NOMO-1 treated with DMSO at 0.1 percent for 48 hours (cell line): ENCODE measurements at regions not wholly inside any gene's neighbourhood (a gene's known extent, or its start where the extent isn't known, plus 50 kb on each side); places are given as distances from the start of the nearest gene placed in this dataset.
"Not testable (repeated sequence)": the region's sequence is repeated elsewhere in the genome, so short reads cannot be mapped to it uniquely, and the experiment has no call there.

ENCODE experiments used
- DNase-seq: peaks from one replicate; lab custom pipeline; 2025; ENCODE audit not compliant: unreplicated experiment; lab: John Stamatoyannopoulos, UW

- DNase-seq = no peak
These were observed 128.0 kb upstream of the TACR1 start for GRCh38 chr2:75327334-75327733.

DNA sequence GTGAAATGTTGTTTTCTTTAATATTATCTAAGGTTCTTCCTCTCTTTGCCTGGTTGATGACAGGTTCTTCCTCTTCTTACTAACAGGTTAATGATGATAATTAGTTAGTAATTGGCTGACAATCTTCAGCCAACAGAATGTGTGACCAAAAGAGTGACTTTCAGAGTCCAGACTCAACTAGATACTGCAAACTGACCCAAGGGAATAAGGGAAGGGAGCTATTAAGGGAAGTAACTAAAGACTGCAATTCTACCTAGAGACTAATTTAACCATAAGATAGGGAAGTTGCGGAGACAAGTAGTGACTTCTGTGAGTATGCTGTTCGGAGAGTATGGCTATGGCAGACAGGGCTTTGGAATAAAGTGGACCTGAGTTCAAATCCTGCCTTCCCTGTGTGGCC lies 127.3 kb upstream of the TACR1 start:
- no peak for DNase-seq

- no peak for DNase-seq
These were observed 126.3 kb upstream of the TACR1 start for GRCh38 chr2:75325594-75325993.

GRCh38 chr2:75324861-75325284 lies 125.6 kb upstream of the TACR1 start:
- DNase-seq = no peak

GRCh38 chr2:75324141-75324540 lies 124.8 kb upstream of the TACR1 start:
- no peak for DNase-seq

GRCh38 chr2:75321599-75321922 lies 122.2 kb upstream of the TACR1 start:
- DNase-seq = no peak

- DNase-seq = no peak
These were observed 121.7 kb upstream of the TACR1 start for GRCh38 chr2:75320898-75321598.

DNA sequence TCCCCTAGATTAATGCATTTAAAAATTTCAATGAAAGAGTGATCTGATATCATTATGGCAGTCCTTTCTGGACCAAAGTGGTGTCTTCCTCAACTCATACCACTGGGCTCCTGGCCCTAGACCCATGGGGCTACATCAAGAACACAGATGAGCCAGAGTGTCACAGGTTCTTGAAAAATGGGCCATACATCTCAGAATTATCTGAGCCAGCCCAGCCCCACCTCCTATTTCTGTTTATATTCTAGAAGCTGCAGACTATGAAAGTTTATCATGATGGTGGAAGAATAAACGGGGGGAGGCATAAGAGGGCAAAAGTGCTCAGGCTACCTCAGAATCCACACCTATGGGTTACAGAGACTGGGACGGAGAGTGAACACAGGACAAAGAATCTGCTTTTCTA lies 120.6 kb upstream of the TACR1 start:
- DNase-seq = no peak

GRCh38 chr2:75317802-75318201 lies 118.5 kb upstream of the TACR1 start:
- DNase-seq = no peak

- DNase-seq = no peak
These were observed 118.0 kb upstream of the TACR1 start for GRCh38 chr2:75317316-75317715.

- no peak for DNase-seq
These were observed 116.1 kb upstream of the TACR1 start for GRCh38 chr2:75315436-75315835.

DNA sequence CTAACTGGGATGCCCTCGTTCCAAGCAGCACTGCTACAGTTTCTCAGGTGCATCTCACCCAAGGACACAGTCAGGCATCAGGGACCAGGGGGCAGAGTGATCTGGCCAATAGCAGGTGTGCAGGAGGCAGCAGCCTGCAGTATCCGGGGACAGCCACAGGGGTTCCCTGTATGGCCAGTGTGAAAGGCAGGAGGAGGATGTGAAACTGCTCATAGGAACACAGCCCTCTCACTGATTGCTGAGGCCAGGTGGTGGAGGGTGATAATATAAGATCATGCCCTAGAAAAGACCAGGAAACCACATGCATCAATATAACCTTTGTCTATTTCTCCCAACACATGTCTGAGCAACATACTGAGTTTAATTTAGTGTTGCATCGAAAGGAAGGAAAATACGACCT lies 112.7 kb upstream of the TACR1 start:
- DNase-seq = peak; percentile 71

DNA sequence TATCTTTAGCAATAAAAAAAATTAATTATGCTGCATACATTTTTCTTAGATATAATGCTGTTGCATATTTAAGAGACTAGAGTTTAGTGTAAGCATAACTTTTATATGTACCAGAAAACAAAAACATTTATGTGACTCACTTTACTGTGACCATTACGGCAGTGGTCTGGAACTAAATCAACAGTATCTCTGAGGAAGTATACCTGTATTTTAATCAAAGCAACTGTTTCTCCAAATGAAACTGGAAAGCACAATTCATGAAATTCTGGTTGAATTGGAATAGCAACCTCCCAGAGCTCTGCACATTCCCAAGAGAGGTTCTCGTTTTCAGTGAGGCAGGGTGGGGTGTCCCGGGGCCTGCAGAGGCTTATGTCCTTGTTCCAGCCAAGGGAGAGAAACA lies 112.2 kb upstream of the TACR1 start:
- DNase-seq = no peak

GRCh38 chr2:75310876-75311275 lies 111.6 kb upstream of the TACR1 start:
- DNase-seq = no peak

DNA sequence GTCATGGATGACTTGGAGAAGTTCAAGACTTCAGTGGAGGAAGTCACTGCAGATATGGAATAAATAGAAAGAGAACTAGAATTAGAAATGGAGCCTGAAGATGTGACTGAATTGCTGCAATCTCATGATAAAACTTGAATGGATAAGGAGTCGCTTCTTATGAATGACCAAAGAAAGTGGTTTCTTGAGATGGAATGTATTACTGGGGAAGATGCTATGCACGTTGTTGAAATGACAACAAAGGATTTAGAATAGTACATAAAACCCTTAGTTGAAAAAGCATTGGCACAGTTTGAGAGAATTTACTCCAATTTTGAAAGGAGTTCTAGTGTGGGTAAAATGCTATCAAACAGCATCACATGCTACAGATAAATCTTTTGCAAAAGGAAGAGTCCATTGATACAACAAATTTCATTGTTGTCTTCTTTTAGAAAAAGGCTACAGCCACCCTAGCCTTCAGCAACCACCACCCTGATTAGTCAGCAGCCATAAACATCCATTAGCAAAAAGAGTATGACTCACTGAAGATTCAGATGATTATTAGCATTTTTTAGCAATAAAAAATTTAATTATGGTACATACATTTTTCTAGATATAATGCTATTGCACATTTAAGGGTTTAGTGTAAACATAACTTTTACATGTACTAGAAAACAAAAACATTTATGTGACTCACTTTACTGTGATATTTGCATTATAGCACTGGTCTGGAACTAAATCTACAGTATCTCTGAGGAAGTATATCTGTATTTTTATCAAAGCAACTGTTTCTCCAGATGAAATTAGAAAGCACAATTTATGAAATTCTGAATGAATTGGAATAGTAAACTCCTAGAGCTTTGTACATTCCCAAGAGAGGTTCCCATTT lies 110.5 kb upstream of the TACR1 start:
- DNase-seq = no peak

DNA sequence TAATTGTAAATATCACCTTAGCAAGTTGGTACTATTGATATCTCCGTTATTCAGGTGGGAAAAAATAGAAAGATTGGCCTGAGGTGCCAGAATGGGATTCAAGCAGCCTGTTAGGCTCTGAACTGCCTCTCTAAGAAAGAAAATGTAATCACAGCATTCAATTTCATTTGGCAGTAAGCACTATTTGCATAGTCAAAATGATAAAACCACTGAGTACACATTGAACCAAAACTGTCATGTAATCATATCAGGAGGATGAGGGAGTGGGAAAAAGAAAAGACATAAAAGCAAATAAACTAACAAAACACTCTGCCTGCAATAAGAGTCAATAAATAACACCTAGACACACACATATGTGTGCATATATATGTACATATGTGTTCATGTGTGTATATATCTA lies 103.9 kb upstream of the TACR1 start:
- no peak for DNase-seq

DNA sequence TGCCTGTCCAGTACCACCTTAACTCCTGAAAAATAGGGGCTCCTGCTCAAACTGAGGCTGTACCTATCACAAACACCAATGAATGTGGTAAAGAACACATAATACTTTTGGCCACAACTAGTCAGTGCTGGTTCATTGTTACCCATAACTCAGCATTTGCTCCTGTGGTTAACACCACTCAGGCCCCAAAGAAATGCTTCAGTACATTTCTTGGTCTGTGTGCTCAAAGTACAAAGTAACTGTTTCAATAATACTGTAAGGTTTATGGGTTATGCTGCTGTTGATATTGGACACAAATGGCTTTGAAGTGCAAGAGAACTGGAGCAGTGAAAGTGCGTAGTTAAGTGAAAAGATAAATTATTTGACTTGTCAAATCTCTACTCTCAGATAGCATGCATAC lies 95.0 kb upstream of the TACR1 start:
- DNase-seq = no peak

- no peak for DNase-seq
These were observed 93.5 kb upstream of the TACR1 start for GRCh38 chr2:75292826-75293225.

- no peak for DNase-seq
These were observed 91.4 kb upstream of the TACR1 start for GRCh38 chr2:75290600-75291150.

- no peak for DNase-seq
These were observed 90.5 kb upstream of the TACR1 start for GRCh38 chr2:75289771-75290170.

- not testable (repeated sequence) for DNase-seq
These were observed 89.9 kb upstream of the TACR1 start for GRCh38 chr2:75289178-75289577.

DNA sequence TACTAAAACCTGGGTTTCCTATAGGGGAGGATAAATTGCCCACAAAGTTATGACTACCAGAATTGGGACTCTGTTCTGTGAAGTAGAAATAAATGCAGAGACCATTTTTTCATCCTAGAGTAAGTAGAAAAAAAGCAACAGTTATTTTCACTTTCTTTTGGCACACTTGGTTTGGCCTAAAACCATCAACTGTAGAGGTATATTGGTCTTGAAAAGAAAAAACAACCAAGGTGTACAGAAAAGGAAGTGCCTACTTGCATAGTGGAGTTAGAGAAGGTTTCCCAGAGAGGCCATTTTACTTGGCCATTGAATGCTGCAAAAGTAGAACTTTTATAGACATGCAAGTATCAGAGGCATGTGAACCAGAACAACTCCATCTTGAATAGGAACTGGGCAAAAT lies 89.4 kb upstream of the TACR1 start:
- no peak for DNase-seq
